Dermis blood vessel endothelial cell (primary cell): ENCODE measurements at regions not wholly inside any gene's neighbourhood (a gene's known extent, or its start where the extent isn't known, plus 50 kb on each side); places are given as distances from the start of the nearest gene placed in this dataset.
"Not testable (repeated sequence)": the region's sequence is repeated elsewhere in the genome, so short reads cannot be mapped to it uniquely, and the experiment has no call there.

Experiments
- DNase-seq: peaks from one replicate; pipeline ENCODE4 v3.0.0; 2010

GRCh38 chr3:95210878-95211277 lies 1148.0 kb downstream of the NSUN3 start:
- no peak for DNase-seq

GRCh38 chr3:95212117-95212516 lies 1149.3 kb downstream of the NSUN3 start:
- DNase-seq, result no peak

- no peak for DNase-seq
Measured at GRCh38 chr3:95215437-95215957, 1152.6 kb downstream of the NSUN3 start.

GRCh38 chr3:95217661-95218060 lies 1154.8 kb downstream of the NSUN3 start:
- no peak for DNase-seq

GRCh38 chr3:95218484-95218883 lies 1155.6 kb downstream of the NSUN3 start:
- DNase-seq, result no peak

GRCh38 chr3:95226437-95226836 lies 1163.6 kb downstream of the NSUN3 start:
- DNase-seq, result no peak

- DNase-seq, result no peak
Measured at GRCh38 chr3:95227092-95227491, 1164.2 kb downstream of the NSUN3 start.

GRCh38 chr3:95228416-95228815 lies 1165.6 kb downstream of the NSUN3 start:
- DNase-seq, result no peak

GRCh38 chr3:95235916-95236315 lies 1173.1 kb downstream of the NSUN3 start:
- no peak for DNase-seq

GRCh38 chr3:95237783-95238182 lies 1174.9 kb downstream of the NSUN3 start:
- no peak for DNase-seq

- DNase-seq, result no peak
Measured at GRCh38 chr3:95240395-95240794, 1177.5 kb downstream of the NSUN3 start.

- DNase-seq, result not testable (repeated sequence)
Measured at GRCh38 chr3:95241256-95241655, 1178.4 kb downstream of the NSUN3 start.

GRCh38 chr3:95246413-95246812 lies 1183.6 kb downstream of the NSUN3 start:
- DNase-seq, result no peak

- DNase-seq, result no peak
Measured at GRCh38 chr3:95254061-95254460, 1191.2 kb downstream of the NSUN3 start.

- no peak for DNase-seq
Measured at GRCh38 chr3:95254758-95255157, 1191.9 kb downstream of the NSUN3 start.

GRCh38 chr3:95265129-95265528 lies 1202.3 kb downstream of the NSUN3 start:
- no peak for DNase-seq

GRCh38 chr3:95271395-95271794 lies 1208.5 kb downstream of the NSUN3 start:
- DNase-seq, result no peak

GRCh38 chr3:95272166-95272565 lies 1209.3 kb downstream of the NSUN3 start:
- no peak for DNase-seq

GRCh38 chr3:95272781-95273180 lies 1209.9 kb downstream of the NSUN3 start:
- no peak for DNase-seq

GRCh38 chr3:95277613-95278012 lies 1214.8 kb downstream of the NSUN3 start:
- no peak for DNase-seq

- no peak for DNase-seq
Measured at GRCh38 chr3:95280711-95281352, 1218.0 kb downstream of the NSUN3 start.

- DNase-seq, result no peak
Measured at GRCh38 chr3:95289295-95289694, 1226.4 kb downstream of the NSUN3 start.

- no peak for DNase-seq
Measured at GRCh38 chr3:95297581-95297980, 1234.7 kb downstream of the NSUN3 start.

- DNase-seq, result no peak
Measured at GRCh38 chr3:95302044-95302443, 1239.2 kb downstream of the NSUN3 start.

- no peak for DNase-seq
Measured at GRCh38 chr3:95310560-95310959, 1247.7 kb downstream of the NSUN3 start.
